GM18508 (cell line): ENCODE measurements at regions not wholly inside any gene's neighbourhood (a gene's known extent, or its start where the extent isn't known, plus 50 kb on each side); places are given as distances from the start of the nearest gene placed in this dataset.

ENCODE experiments used
- ATAC-seq: cut with Tn5 transposase; IDR thresholded peaks from one replicate; pipeline ENCODE4 v1.9.1; 2021; ENCODE audit warnings: moderate number of reproducible peaks; ENCODE audit not compliant: insufficient read depth, unreplicated experiment

DNA sequence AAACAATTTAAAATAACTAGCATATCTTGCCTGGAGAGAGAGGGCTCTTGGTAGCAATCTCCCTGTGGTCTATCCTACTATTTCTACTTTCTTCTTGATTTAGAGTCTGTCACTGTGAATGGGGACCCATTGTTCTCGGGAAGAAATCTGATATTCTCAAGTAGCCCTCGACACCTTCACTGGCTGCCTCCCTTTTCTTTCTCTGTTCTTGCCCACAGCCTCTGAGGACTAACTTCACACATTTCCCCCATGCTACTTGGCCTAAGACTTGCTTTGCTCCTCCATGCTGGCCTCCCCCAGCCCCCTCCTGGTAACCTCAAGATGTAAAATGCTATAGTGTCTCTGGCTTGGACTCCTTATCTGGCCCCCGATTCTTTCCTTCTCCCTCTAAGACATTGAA is 58.8 kb upstream of the NT5C1B start:
- no peak for ATAC-seq

GRCh38 chr2:18647731-18648130 is 58.4 kb upstream of the NT5C1B start:
- ATAC-seq = no peak

- no peak for ATAC-seq
These were observed 55.9 kb upstream of the NT5C1B start for GRCh38 chr2:18645315-18645714.

GRCh38 chr2:18644115-18644462 is 54.7 kb upstream of the NT5C1B start:
- ATAC-seq = no peak

DNA sequence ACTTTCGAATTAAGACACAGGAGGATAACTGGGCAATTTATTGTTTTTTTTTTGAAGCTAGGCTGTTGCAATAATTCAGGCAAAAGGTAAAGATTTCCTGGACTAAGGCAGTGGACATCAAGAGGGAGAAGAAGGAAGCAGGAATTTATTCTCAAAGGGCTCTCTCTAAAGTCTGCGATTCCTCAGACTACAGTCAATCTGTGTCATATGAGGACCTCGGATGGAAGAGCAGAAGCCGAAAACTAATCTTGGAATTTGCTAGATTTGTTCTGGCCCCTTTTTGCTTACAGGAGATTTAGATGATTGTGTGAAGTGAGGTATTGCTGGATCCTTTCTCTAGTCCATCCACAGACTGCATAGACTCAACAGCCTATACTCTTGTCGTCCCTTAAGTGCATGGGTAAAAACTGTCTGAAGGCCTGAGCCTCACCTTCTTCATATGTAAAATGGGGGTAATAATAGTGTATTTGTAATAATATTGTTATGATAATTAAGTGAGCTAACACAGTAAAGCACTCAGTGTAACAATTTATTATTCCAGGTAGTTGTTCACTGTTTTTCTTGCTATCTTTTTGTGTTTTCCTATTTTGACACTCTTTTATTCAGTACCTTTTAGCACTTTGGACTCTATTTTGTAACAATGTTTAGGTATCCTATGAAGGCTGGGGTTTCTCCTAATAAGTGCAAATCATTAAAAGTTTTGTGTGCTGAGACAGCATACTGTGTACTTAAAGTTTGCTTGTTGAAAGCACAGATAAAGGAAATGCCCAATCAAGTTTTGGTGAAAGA is 54.2 kb upstream of the NT5C1B start:
- ATAC-seq = no peak

DNA sequence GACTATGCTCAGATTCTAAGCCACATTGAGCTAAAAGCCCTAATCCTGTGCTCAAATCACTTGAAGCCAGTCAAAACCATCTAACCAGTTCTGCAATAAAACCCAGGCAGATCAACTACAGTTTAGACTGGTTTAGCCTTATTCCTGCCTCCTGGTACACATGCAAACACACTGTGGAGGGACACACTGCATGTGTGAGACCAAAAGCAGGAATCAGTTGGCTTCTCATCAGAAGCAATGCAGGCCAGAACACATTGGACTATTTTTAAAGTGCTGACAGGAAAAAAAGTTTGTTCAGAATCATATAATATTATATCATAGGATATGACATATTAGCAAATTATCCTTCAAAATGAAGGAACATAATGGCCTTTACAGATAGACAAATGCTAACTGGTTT is 52.5 kb upstream of the NT5C1B start:
- no peak for ATAC-seq

DNA sequence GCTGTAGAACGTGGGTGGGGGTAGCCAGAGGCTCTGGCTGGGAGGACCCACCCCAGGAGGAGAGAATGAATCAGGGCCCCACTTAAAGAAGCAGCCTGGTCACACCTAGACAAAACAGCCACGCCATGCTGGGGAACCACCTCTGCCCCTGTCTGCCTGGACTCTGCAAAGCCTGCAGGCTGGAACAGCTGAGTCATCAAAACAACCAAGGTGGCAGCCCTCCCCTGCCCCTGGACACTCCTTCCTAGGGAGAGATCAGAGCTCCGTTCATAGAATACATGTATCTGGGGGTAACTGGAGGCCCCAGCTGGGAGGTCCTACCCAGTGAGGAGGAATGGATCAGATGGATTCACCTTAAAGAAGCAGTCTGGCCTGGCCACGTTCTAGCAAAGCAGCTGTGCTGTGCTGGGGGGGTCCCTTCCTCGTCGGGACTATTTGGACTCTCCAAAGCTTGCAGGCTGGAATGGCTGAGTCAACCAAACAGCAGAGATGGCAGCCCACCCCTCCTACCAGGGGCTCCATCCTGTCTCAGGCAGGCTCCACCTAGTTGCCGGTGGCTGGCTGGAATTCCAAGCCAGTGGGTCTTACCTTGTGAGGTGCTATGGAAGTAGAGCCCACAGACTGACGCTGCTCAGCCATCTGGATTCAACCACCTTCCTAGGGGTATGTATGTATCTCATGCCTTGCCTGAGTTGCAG is 50.5 kb upstream of the NT5C1B start:
- ATAC-seq = no peak
